ENCODE measurements at regions not wholly inside any gene's neighbourhood (a gene's known extent, or its start where the extent isn't known, plus 50 kb on each side); places are given as distances from the start of the nearest gene placed in this dataset.

DNA sequence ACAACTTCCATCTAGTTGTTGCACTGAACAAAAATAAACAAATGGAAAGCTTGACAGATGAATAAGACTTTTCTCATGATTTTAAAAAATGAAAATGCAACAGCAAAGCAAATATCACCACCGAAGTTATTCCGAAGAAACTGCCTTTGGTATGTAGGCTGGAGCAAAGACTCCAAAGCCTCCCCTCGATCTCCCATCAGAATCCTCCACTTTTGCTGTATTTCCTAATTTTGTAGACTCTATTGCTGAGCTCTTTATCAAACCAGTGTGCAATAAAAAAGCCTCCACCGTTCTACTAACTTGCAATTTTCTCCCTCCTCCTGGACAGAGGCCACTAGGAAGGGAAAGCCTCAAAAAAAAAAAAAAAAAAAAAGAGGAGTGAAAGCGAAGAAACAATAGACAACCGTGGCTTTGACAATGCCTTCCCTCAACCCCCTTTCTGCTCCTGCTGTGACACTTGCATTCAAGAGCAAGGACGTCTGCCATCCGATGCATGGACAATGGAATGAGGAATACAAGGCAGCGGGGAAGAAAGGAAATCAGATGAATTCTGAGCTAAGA lies 190.9 kb upstream of the BLID start:
- ChIA-PET RAD21 (ENCODE audit: low non-redundant PET in 1 of 2, low total read pairs in 2 of 2, uncharacterized antibody in 2 of 2, unreplicated experiment in 2 of 2) (no interaction called here), POLR2A (no interaction called here), CTCF (no interaction called here)
- Histone ChIP-seq H3K27ac (ENCODE audit: low read depth, low read length) (no peak overlapping the region), H3K9me2 (ENCODE audit: insufficient read depth) (no peaks in the 10 kb centered on the region), H3K4me1 (ENCODE audit: control insufficient read depth in 1 of 2, insufficient read depth in 2 of 2, low read length in 2 of 2) (no peaks in the 10 kb centered on the region), H3K4me2 (ENCODE audit: low read length) (no peak overlapping the region), H3K9ac (ENCODE audit: low read length) (no peak overlapping the region), H2AFZ (ENCODE audit: low read depth, low read length, poor library complexity, severe bottlenecking) (no peak overlapping the region), H3K27me3 (ENCODE audit: insufficient read depth, low read length) (peaks cover 15% of the 10 kb centered on the region; the same call in 1 of the 2 replicates), H3K79me2 (ENCODE audit: insufficient read depth, low read length) (no peaks in the 10 kb centered on the region), H3K9me3 (ENCODE audit: control insufficient read depth in 1 of 2, insufficient read depth in 1 of 2, low read depth in 1 of 2, low read length in 2 of 2) (no peaks in the 10 kb centered on the region), H3K4me3 (replicated peaks in 1 of 2; ENCODE audit: low read depth in 1 of 2, low read length in 2 of 2) (no peak overlapping the region), H3K36me3 (ENCODE audit: control insufficient read depth in 1 of 2, insufficient read depth in 2 of 2, low read length in 2 of 2) (no peaks in the 10 kb centered on the region), H4K20me1 (ENCODE audit: insufficient read depth) (no peaks in the 10 kb centered on the region)
- no peak for ATAC-seq
- no peak for TF ChIP-seq SP1 (IDR thresholded peaks at IDR 0.05; ENCODE audit: low read depth)
- no peak for TF ChIP-seq JUND (IDR thresholded peaks at IDR 0.05)
- TF ChIP-seq, protein P1, sequence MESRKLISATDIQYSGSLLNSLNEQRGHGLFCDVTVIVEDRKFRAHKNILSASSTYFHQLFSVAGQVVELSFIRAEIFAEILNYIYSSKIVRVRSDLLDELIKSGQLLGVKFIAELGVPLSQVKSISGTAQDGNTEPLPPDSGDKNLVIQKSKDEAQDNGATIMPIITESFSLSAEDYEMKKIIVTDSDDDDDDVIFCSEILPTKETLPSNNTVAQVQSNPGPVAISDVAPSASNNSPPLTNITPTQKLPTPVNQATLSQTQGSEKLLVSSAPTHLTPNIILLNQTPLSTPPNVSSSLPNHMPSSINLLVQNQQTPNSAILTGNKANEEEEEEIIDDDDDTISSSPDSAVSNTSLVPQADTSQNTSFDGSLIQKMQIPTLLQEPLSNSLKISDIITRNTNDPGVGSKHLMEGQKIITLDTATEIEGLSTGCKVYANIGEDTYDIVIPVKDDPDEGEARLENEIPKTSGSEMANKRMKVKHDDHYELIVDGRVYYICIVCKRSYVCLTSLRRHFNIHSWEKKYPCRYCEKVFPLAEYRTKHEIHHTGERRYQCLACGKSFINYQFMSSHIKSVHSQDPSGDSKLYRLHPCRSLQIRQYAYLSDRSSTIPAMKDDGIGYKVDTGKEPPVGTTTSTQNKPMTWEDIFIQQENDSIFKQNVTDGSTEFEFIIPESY (IDR thresholded peaks at IDR 0.05; ENCODE audit: extremely low read depth, insufficient replicate concordance, low read length): no peak
- no peak for TF ChIP-seq YY1 (IDR thresholded peaks at IDR 0.05; ENCODE audit: extremely low read depth, insufficient replicate concordance, low read depth, low read length)
- no peak for TF ChIP-seq POLR2AphosphoS5 (IDR thresholded peaks at IDR 0.05; ENCODE audit: low read depth, low read length)
- no peak for TF ChIP-seq CEBPB (IDR thresholded peaks at IDR 0.05; ENCODE audit: low read depth)
- intact Hi-C loops (cut with micrococcal nuclease): no loop called here
- BruUV-seq (replicated peaks): no TSS peak
- DNase-seq (ENCODE audit: low read depth, low spot score): no peak

Measured in HCT116 (cell line).